HG03520 (cell line): ENCODE measurements at regions not wholly inside any gene's neighbourhood (a gene's known extent, or its start where the extent isn't known, plus 50 kb on each side); places are given as distances from the start of the nearest gene placed in this dataset.
"Not testable (repeated sequence)": the region's sequence is repeated elsewhere in the genome, so short reads cannot be mapped to it uniquely, and the experiment has no call there.

ENCODE experiments used
- ATAC-seq: cut with Tn5 transposase; IDR thresholded peaks from one replicate; pipeline ENCODE4 v1.9.1; 2021; ENCODE audit warnings: mild to moderate bottlenecking, moderate library complexity; ENCODE audit not compliant: unreplicated experiment

DNA sequence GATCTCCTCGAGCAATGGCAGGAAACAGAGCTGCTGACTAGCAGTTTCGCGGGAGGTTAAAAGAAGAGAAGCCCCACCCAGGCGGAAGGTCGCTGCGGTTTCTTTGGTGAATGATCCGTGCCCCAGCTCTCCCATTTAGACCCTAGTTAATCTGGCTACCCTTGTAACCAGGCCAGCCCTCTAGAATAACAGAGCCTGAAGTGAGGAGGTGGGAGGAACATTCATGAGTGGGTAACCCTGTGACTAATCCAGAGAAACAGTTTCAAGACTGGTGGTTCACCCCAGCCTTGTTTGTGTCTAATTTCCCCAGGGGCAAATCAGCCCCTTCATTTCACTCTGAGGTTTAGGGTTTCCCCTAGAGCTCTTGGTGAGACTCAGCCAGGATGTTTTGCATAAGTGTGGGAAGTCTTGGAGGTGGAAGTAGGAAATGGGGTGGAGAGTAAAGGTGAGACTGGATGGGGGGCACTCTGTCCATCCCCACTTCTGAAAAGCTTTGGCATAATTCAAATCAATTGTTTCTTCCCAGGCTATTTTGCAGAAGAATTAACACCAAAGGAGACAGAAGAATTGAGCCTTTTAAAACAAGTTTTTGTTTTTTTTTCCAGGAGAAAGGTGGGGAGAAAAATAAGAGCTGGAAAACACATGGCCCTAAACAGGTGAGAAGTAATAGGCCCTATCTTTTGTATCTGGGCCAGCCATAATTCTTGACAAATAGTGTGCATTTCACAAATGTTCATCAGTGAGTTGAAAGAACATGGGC lies 303.1 kb downstream of the RPLP1 start:
- peak; percentile 71 for ATAC-seq

DNA sequence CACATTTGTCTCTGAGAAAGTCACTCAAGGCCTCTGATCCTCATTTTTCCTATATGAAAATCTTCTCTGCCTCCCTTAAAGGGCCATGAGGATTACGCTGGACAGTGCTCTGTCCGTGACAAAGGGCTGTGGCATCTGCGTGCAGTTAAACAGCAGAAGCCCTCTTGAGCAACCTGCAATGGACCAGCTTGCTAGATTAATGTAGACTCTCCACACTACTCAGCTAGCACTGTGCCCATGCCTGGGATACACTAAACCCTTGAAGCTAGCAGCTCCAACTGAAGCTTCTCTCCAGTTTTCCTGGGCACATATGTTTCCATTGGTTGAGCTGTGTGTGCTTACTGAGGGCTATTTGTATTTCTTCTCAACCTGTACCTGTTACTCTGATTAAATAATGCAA lies 303.8 kb downstream of the RPLP1 start:
- no peak for ATAC-seq

DNA sequence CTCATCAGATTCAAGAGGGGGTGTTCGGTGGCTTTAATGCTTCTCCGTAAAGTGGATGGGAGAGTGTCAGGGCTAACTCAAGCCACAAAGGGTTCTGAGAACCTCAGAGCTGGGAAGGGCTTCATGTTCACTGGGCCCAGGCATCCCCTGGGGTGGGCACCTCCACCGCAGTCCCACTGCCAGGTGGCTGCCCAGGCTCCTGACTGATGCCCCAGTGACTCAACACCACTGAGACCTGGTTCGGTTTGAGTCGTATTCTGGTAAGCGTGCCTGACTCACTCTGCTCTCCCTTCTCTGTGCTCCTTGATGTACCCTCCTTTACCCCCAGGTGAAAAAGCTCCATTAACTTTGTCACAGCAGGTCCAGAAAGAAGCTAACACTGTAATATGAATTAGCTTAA lies 304.6 kb downstream of the RPLP1 start:
- ATAC-seq: no peak

GRCh38 chr15:69758291-69758771 lies 305.7 kb downstream of the RPLP1 start:
- no peak for ATAC-seq

- peak; percentile 26 for ATAC-seq
Observed at GRCh38 chr15:69758810-69759790, 306.5 kb downstream of the RPLP1 start.

DNA sequence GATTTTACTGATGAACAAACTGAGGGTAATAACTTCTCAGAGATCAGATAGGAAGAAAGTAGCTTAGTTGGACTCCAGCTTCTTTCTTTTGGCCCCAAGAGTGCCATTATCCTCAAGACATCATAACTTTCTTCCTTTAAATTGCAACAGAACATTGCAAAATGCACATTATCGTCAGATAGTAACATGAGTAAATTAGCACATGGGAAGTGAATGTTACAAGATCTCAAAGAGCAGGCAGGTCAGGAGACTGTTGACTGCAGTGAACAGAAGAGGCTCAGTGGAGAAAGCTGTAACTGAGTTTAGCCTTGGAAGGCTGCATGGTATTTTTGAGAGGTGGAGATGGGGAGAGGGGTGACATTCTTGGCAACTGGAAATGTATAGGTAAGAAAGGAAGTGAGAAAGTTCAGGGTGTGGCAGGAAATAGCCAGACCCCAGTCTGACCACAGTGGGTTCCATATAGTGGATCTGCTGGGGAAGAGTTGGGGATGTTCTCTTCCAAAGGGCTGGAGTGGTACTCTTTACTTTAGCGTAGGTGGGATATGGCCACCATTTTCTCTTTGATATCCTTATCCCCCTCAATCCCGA lies 307.7 kb downstream of the RPLP1 start:
- peak; percentile 2 for ATAC-seq

DNA sequence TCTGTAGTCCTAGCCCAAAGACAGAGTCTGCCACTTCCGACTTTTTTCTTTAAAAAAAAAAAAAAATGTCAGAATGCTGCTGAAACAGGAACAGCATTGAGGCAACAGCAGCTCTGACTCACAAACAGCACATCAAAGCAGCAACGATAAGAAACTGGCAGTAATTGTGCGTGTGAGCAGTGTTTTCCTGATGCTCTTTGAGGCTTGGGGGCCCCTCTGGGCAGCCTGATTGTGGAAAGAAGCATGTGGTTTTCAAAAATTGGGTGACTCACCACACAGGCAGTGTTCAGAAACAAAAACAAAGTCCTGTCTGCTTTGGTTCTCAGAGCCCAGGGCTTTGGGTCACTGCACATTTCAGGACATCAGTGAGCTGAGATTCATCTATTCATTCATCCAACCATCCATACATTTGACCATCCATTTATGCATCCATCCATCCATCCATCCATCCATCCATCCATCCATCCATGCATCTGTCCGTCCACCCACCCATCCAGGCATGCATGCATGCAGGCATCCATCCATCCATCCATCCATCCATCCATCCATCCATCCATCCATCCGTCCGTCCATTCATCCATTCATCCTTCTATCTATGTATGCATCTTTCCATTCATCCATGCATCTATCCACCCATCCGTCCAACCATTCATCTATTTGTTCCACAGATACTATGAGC lies 308.4 kb downstream of the RPLP1 start:
- peak; percentile 61 for ATAC-seq

DNA sequence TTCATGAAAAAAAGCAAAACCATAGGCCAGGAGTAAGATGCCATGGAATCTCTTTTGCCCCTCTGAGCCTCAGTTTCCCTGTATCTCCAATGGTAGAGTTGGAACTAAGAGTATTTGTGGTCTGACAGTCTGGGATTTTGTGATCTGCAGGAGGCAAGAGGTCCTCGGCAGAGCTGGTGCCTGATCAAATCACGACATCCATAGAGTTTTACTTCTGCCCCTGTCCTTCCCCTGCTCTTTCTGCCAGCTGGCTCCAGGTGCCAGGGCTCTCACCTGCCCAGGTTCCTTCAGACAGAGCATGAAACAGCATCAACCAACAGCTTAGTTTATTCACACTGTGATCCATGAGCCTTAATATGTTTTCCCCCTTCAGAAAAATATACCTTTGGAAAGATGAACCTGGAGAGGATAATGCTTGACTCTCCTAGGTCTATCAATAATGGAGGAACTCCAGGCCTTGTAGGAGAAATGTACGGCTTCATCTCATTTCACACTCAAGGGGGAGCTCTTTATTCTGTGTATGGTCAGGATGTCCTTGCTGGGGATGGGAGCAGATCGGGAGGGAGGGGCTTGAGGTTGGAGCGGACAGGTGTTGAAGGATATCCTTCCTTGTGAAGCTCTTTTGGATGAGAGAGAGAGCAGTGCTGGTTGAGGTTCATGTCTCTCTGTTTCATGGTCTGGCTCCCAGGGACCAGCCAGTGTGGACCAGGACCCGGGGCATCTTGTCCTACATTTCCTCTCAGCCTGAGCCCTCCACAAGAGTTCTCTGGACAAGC lies 309.9 kb downstream of the RPLP1 start:
- no peak for ATAC-seq

- ATAC-seq: no peak
Observed at GRCh38 chr15:69763831-69764230, 311.2 kb downstream of the RPLP1 start.

GRCh38 chr15:69766156-69766555 lies 313.5 kb downstream of the RPLP1 start:
- ATAC-seq: no peak

GRCh38 chr15:69767191-69767590 lies 314.6 kb downstream of the RPLP1 start:
- no peak for ATAC-seq

GRCh38 chr15:69769336-69769735 lies 316.7 kb downstream of the RPLP1 start:
- not testable (repeated sequence) for ATAC-seq

GRCh38 chr15:69774258-69774657 lies 321.6 kb downstream of the RPLP1 start:
- ATAC-seq: not testable (repeated sequence)

- ATAC-seq: not testable (repeated sequence)
Observed at GRCh38 chr15:69774711-69775110, 322.1 kb downstream of the RPLP1 start.

DNA sequence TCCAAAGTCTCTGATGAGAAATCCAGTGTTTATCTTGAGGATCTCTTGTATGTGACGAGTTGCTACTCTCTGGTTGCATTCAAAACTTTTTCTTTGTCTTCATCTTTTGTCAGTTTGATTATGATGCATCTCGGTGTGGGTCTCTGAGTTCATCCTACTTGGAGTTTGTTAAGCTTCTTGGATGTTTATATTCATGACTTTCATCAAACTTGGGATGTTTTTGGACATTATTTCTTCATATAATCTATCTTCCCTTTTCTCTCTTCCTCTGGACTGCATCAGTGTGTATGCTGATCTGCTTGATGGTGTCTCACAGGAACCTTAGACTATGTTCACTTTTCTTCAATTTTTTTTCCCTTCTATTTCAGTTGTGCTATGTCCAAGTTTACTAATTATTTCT lies 320.4 kb downstream of the TLE3 start:
- no peak for ATAC-seq

DNA sequence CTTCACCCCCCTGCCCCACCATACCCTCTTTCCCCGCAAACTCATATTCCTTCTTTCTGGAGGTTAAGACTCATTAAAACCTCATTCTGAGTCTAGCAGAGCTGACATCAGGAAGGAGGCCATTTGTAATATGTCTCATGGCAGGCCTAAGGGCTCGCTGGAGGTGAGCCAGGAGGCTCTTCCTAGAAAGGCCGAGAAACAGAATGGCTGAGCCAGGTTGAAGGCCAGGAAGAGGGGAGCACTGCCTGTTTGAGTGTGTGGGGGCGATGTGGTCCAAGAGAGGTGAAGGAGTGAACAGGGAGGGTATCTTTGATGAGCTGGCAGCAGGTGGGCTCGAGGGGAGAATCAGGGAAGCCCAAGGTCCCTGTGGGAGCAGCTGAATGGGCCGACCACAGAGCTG lies 317.3 kb downstream of the TLE3 start:
- no peak for ATAC-seq

DNA sequence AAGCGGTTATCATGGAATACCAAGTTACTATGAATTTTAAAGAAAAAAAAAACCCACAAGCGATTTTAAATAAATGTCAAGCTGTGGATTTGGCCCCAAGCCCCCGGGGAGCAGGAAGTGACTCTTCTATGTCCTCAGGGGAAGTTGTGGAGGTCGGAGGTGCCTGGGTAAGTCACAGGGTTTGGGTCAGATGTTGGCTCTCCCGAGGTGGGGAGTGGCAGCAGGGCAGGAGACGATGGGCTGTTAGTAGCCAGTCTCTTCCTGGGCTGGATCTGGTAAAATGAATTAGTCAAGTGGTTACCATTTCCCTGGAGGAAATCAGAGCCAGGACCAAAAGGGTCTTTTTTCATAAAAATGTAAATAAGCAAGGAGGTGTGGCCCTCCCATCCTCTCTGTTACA lies 316.7 kb downstream of the TLE3 start:
- ATAC-seq: no peak

- no peak for ATAC-seq
Observed at GRCh38 chr15:69781411-69782125, 316.1 kb downstream of the TLE3 start.

GRCh38 chr15:69782139-69782658 lies 315.5 kb downstream of the TLE3 start:
- no peak for ATAC-seq
